HG02759 (cell line): ENCODE measurements at regions not wholly inside any gene's neighbourhood (a gene's known extent, or its start where the extent isn't known, plus 50 kb on each side); places are given as distances from the start of the nearest gene placed in this dataset.
"Not testable (repeated sequence)": the region's sequence is repeated elsewhere in the genome, so short reads cannot be mapped to it uniquely, and the experiment has no call there.

ENCODE experiments used
- ATAC-seq: cut with Tn5 transposase; IDR thresholded peaks from one replicate; pipeline ENCODE4 v1.9.1; 2021; ENCODE audit warnings: mild to moderate bottlenecking, moderate library complexity; ENCODE audit not compliant: unreplicated experiment

DNA sequence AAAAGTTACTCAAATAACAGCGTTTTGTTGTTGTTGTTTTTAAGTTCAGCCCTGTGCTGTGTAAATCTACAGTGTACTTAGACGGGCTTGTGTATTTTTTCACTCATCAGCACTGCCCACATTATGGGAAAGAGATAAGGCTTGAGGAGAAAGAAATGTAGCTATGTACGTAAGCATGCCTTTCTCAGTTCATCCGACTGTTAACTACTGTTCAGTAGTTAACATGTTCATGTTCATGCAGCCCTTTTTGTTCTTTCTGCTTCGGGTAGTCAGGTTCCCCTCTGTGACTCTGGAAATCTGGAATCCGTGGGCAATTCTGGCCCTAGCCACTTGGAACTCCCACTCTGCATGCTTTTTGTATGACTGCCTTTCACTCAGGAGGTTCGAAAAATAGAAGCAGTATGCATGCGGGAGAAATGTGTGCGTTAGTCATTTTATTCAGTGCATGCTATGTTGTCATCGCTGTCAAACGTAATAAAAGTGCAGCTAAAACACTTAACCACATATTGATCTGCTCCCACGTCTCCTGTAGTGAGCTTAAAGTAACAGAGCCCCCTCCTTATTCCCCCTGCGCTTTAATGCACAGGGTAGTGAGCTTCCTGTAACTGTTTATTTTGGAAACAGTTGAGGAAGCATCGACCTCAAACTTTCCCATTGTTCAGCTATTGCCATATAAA, 283.1 kb upstream of the NR2F2 start:
- ATAC-seq = no peak

DNA sequence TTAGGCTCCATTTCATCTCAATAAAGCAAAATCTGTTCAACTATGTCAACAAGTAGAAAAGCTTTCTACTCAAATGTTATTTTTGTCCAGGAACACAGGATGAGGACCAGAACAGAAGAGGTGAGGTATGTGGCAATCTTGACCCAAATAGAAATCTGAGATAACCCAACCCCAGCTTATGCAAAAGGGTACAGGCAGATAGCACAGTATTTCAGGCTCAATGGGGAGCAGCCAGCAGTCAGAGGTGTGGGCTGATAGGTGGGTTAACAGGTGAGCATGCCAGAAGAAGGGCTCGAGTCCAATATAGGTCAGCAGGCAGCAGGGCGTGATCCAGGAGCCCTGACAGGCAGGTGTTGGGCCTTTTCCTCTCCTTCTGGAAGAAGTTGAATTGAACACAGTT, 281.2 kb upstream of the NR2F2 start:
- ATAC-seq = no peak

DNA sequence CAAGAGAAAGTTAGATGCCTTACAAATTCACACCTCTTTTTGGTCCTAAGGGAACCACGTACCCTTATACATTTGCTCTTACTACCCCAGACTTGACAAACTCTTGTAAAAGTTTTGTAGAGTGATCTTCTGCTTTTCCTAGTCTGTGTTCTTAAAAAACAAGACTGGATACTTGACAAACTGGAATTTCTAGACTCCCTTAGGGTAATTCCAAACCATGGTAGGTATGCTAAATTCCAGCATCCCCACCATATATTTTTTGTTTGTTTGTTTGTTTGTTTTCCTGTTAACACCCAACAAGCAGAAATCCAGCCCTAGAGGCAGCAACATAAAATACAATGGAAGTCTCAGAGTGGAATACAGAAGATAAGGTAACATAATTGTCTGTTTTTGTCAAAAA, 280.7 kb upstream of the NR2F2 start:
- no peak for ATAC-seq

GRCh38 chr15:96051598-96051997, 278.9 kb upstream of the NR2F2 start:
- ATAC-seq = no peak

GRCh38 chr15:96052154-96052553, 278.3 kb upstream of the NR2F2 start:
- ATAC-seq = no peak

- peak; percentile 44 for ATAC-seq
Observed at GRCh38 chr15:96052572-96053030, 277.9 kb upstream of the NR2F2 start.

GRCh38 chr15:96053031-96053780, 277.3 kb upstream of the NR2F2 start:
- peak; percentile 47 for ATAC-seq

DNA sequence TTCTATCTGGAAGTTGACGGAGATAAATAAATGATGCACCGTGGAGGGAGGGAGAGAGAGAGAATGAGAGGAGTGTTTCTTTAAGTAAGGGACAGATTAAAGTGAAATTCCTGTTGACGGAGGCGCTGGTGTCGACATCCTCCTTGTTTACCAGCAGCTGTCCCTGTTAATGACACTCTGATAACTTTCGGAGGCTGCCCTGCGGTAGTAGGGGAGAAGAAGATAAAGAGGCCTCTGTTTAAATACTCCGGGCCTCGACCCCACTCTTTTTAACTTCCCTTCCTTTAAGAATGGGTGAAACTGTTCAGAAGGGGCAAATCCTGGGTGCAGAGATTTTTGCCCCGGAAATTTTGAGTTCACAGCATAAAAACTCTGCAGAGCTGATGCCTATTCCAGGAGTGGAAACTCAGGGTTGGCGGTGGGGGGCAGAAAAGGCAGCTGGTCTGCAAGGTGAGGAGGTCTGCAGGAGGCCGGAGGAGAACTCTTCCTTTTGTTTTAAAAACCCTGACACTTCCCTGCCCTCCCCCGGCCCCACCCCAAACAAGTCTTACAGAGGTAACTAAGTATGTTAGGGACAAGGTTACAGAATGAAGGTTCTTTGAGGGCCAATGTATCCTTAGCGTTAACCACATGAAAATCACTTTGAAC, 276.6 kb upstream of the NR2F2 start:
- ATAC-seq = peak; percentile 4

- no peak for ATAC-seq
Observed at GRCh38 chr15:96054621-96055020, 275.9 kb upstream of the NR2F2 start.

- peak; percentile 89 for ATAC-seq
Observed at GRCh38 chr15:96058103-96058851, 272.2 kb upstream of the NR2F2 start.

GRCh38 chr15:96058852-96059103, 271.7 kb upstream of the NR2F2 start:
- ATAC-seq = not testable (repeated sequence)

DNA sequence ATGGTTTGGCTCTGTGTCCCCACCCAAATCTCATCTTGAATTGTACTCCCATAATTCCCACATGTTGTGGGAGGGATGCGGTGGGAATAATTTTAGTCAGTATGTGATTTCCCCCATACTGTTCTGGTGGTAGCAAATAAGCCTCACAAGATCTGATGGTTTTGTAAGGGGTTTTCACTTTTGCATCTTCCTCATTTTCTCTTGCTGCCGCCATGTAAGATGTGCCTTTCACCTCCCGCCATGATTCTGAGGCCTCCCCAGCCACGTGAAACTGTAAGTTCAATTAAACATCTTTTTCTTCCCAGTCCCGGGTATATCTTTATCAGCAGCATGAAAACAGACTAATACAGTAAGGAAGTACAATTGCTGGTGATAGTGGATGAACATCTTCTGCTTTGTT, 269.9 kb upstream of the NR2F2 start:
- not testable (repeated sequence) for ATAC-seq

GRCh38 chr15:96064351-96064756, 266.1 kb upstream of the NR2F2 start:
- no peak for ATAC-seq

GRCh38 chr15:96066126-96066525, 264.4 kb upstream of the NR2F2 start:
- no peak for ATAC-seq

DNA sequence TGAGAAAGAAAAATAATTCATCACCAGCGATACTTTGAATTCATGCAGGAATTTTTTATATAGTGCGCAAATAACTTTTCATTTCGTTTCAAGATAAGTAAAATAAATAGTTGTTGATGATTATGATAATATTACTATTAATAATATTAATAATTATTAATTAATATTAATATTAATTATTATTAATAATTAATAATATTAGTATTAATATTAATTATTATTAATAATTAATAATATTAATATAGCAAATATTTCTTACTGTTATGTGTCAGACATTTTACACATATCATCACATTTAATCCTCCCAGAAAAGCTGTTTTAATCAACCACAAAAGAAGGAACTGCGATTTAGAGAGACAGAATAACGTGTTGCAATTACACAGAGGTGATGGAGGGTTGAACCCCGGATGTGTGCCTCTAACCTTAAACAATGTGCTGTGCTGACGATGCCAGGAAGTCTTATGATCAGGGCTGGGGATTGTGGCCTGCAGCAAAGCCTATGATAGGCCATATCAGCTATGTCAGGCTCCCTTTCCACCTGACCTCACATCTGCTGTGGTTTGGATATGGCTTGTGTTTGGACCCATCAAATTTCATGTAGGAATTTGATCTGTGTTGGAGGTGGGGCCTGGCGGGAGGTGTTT, 263.5 kb upstream of the NR2F2 start:
- ATAC-seq = no peak

DNA sequence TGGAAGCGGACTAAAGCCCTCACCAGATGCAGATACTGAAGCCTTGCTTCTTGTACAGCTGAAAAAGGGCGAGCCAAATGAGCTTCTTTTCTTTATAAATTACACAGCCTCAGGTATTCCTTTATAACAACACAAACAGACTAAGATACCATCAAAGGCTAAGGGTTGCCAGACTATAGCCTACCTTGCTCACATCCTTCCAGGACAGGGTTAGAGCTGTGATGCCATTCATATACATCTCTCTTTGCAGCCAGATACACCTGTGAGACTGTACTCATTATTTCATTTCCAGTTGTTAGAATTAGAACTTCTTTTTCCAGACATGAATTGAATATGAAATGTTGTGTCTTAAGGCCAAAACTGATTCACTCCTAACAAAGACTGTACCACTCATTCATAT, 262.8 kb upstream of the NR2F2 start:
- ATAC-seq = no peak

- no peak for ATAC-seq
Observed at GRCh38 chr15:96068897-96069296, 261.6 kb upstream of the NR2F2 start.

GRCh38 chr15:96070636-96071035, 259.9 kb upstream of the NR2F2 start:
- no peak for ATAC-seq

- ATAC-seq = no peak
Observed at GRCh38 chr15:96072821-96073220, 257.7 kb upstream of the NR2F2 start.

DNA sequence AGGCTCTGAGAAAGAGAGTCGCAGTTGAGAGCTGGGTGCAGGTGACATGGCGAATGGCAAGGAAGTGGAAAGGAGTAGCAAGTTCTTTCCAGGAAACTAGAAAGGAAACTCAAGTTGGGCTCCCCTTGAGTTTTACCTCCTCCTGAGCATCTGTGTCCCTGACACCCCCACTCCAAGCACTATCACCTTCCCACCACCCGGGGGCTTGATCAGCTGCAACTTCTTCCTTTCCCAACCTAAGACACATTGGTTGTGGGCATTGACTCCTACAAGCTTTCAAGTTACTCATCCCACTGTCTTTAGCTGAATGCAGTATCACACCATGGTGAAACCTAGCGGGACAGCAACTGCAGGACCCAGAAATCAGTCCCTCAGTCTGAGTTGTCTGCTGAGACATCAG, 256.6 kb upstream of the NR2F2 start:
- ATAC-seq = no peak

DNA sequence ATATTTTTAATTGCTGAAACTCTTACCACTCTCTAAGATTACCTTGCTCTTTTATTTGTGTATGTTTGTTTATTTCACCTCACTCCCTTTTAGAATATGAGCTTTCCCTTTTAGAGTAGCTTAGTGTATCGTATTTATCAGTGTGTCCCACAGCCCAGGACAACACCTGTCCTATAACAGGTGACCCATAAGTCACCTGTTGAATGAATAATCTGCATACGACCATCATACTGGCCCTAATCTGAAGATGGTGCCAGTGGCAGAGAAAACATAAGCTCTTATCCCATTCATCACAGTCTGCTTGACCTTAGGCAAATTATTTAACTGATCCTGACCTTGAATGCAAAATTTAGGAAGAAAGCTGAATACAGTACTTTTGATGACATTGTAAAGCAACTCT, 254.6 kb upstream of the NR2F2 start:
- ATAC-seq = no peak
